ENCODE measurements at regions not wholly inside any gene's neighbourhood (a gene's known extent, or its start where the extent isn't known, plus 50 kb on each side); places are given as distances from the start of the nearest gene placed in this dataset.

GRCh38 chr5:20654746-20655145 lies 666.7 kb upstream of the CDH18 start:
- Histone ChIP-seq H3K9me3 (replicated peaks; ENCODE audit: control insufficient read depth, insufficient read depth, low read length) (no peaks in the 10 kb centered on the region), H3K36me3 (ENCODE audit: control insufficient read depth in 2 of 2, insufficient read depth in 2 of 2, low read length in 1 of 2) (no peaks in the 10 kb centered on the region), H3K4me2 (ENCODE audit: control insufficient read depth, insufficient read depth) (no peak overlapping the region), H3K79me2 (ENCODE audit: control insufficient read depth, insufficient read depth, low read length) (no peaks in the 10 kb centered on the region), H2AFZ (ENCODE audit: control insufficient read depth, low read depth, low read length) (no peak overlapping the region), H3K4me1 (ENCODE audit: control insufficient read depth, insufficient read depth, low read length) (no peaks in the 10 kb centered on the region), H4K20me1 (ENCODE audit: control insufficient read depth, insufficient read depth) (no peaks in the 10 kb centered on the region), H3K27ac (ENCODE audit: control insufficient read depth, insufficient read depth) (no peak overlapping the region), H3K27me3 (replicated peaks in 1 of 2; ENCODE audit: control insufficient read depth in 2 of 2, insufficient read depth in 2 of 2, low read length in 1 of 2) (no peaks in the 10 kb centered on the region), H3K9ac (ENCODE audit: control insufficient read depth, insufficient read depth, low read length) (no peak overlapping the region), H3K4me3 (no peak overlapping the region)
- 13% methylated on average over 2 of the region's 2 CpGs for WGBS (ENCODE audit: insufficient coverage, insufficient replicate concordance, low lambda C conversion rate, missing lambda C conversion rate)
- RAD21 ChIA-PET (ENCODE audit: unreplicated experiment) = no interaction called here
- SMC1A ChIA-PET (ENCODE audit: uncharacterized antibody, unreplicated experiment) = interaction anchor here (1.3 kb wide), 1 partner anchor 13 kb away, joined by 3 read pairs; no protein-coding TSS in a partner anchor
- ATAC-seq (no peak), FAIRE-seq (no peak), DNase-seq (ENCODE audit: low read depth, low spot score) (no peak)
- intact Hi-C loops (cut with micrococcal nuclease; ENCODE audit: unreplicated experiment) = no loop called here
- POLR2A ChIA-PET = no interaction called here
- no TSS peak for BruUV-seq (replicated peaks)
- in situ Hi-C loops (cut with MboI) = no loop called here
- CTCF ChIA-PET = interaction anchor here (0.6 kb wide), 1 partner anchor 100 kb away, joined by 3 read pairs; no protein-coding TSS in a partner anchor
- no peak for TF ChIP-seq MEF2A (IDR thresholded peaks at IDR 0.05; ENCODE audit: insufficient read depth, low read depth, low read length)
- TF ChIP-seq SP1 (IDR thresholded peaks at IDR 0.05; ENCODE audit: low read depth, low read length) = no peak
- TF ChIP-seq BMI1 (IDR thresholded peaks at IDR 0.05; ENCODE audit: borderline replicate concordance) = no peak
- TF ChIP-seq ZNF687 (IDR thresholded peaks at IDR 0.05) = no peak
- no peak for TF ChIP-seq TCF12 (IDR thresholded peaks at IDR 0.05; ENCODE audit: low read depth, low read length)
- no peak for TF ChIP-seq USF1 (IDR thresholded peaks at IDR 0.05; ENCODE audit: borderline replicate concordance, extremely low read length, insufficient read depth, low read depth, low read length)
- TF ChIP-seq CREB1 (IDR thresholded peaks at IDR 0.05; ENCODE audit: low read depth) = no peak
- no peak for TF ChIP-seq DPF2 (IDR thresholded peaks at IDR 0.05)
- no peak for TF ChIP-seq ZBED1 (IDR thresholded peaks at IDR 0.05; ENCODE audit: borderline replicate concordance)
- no peak for TF ChIP-seq PAX5 (IDR thresholded peaks at IDR 0.05; ENCODE audit: borderline replicate concordance, low read depth, low read length)
- TF ChIP-seq BCL3 (IDR thresholded peaks at IDR 0.05; ENCODE audit: borderline replicate concordance, insufficient read depth, low read depth, low read length, poor library complexity, severe bottlenecking) = no peak
- no peak for TF ChIP-seq ESRRA (IDR thresholded peaks at IDR 0.05; ENCODE audit: low read length)
- no peak for TF ChIP-seq IRF3 (IDR thresholded peaks at IDR 0.05)
- no peak for TF ChIP-seq BCLAF1 (IDR thresholded peaks at IDR 0.05)
- TF ChIP-seq STAT3 (IDR thresholded peaks at IDR 0.05; ENCODE audit: low read depth, low read length) = no peak

Measured in GM12878 (cell line).